DMS53 treated with DMSO at 0.1 percent for 48 hours (cell line): ENCODE measurements at regions not wholly inside any gene's neighbourhood (a gene's known extent, or its start where the extent isn't known, plus 50 kb on each side); places are given as distances from the start of the nearest gene placed in this dataset.
"Not testable (repeated sequence)": the region's sequence is repeated elsewhere in the genome, so short reads cannot be mapped to it uniquely, and the experiment has no call there.

Experiments
- DNase-seq: peaks from one replicate; lab custom pipeline; 2025; ENCODE audit not compliant: unreplicated experiment; lab: John Stamatoyannopoulos, UW

- no peak for DNase-seq
Measured at GRCh38 chr5:91998774-91999173, 615.7 kb upstream of the ARRDC3 start.

GRCh38 chr5:91983869-91984268 is 600.8 kb upstream of the ARRDC3 start:
- no peak for DNase-seq

DNA sequence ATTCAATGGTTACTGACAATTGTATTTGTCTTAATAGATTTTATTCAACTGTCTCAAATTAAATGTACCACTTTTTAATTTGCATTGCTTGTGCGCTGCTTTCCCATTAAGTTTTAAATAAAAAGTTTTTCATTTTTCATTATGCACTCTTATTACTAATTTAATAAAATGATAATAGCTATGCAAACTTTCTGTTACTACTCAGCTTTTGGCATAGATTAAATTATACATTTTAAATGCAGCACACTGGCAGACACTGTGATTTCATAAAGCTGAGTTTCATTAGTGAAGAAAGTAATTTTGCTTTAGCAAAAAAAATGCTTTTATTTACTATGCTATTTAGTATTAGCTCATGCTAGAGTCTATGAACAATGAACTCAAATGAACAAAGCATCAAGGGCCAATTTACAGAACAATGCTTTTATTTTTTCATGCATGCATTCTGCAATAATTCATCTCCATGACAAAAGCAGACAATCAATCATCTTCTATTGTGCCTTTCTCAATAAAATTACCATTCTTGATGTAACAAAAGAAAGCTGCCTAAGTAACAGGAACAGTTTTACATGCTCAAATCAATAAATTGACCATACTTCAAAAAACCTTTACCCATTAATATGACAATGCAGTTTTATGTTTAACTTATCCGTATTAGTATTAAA is 595.2 kb upstream of the ARRDC3 start:
- DNase-seq = no peak

GRCh38 chr5:91977579-91977978 is 594.5 kb upstream of the ARRDC3 start:
- no peak for DNase-seq

DNA sequence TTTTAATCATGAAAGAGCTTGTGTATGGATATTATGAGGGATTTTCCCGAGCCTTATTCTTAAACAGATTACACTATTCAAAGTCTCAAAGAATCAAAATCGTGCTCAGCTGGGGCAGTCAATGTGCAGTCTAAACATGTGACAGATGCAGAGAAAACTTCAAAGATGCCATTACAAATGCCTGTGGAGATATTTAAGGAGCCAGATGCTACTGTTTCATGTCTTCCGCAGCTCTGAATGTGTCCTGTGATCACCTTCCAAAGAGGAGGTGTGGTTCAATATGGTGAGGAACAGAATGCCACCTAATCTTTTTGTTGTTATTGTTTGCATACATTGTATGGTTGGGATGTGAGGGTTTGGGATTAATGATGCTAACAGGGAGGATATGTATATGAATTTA is 593.3 kb upstream of the ARRDC3 start:
- DNase-seq = no peak

- no peak for DNase-seq
Measured at GRCh38 chr5:91963166-91963565, 580.0 kb upstream of the ARRDC3 start.

DNA sequence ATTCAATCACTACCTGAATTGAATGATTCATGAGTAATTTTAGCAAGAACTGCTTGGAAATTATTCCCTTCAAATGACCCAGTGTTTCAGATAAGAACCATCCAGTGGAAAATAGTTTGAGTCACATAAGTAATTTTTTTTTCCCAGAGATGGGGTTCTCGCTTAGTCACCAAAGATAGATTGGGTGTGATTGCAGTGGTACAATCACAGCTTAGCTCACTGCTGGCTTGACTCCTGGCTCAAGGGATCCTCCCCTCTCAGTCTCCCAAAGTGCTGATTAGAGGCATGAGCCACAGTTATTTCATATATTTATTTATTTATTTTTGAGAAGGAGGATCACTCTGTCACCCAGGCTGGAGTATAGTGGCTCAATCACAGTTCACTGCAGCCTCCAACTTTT is 574.5 kb upstream of the ARRDC3 start:
- no peak for DNase-seq

GRCh38 chr5:91956738-91957137 is 573.6 kb upstream of the ARRDC3 start:
- DNase-seq = no peak

DNA sequence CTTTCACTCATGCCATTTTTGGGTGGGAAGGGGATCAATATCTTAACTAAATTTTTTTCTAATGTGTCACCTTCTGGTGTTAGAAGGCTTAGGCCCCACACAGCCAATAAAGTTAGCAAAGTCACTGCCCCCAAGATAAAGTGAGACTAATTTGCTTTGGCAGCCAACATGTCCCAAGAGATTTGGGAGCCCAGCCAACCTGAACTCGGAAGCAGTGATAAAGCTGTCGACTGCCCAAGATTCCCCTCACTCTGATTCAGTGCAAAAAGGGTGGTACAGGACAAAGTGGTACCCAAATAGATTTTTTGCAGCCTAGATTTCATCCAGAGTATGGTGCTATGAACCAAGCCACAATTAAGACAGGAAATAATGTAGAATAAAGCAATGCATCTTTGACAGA is 572.5 kb upstream of the ARRDC3 start:
- no peak for DNase-seq

GRCh38 chr5:91954136-91954535 is 571.0 kb upstream of the ARRDC3 start:
- DNase-seq = no peak

GRCh38 chr5:91950328-91950727 is 567.2 kb upstream of the ARRDC3 start:
- no peak for DNase-seq

- DNase-seq = no peak
Measured at GRCh38 chr5:91946870-91947269, 563.8 kb upstream of the ARRDC3 start.

- no peak for DNase-seq
Measured at GRCh38 chr5:91941588-91941987, 558.5 kb upstream of the ARRDC3 start.

GRCh38 chr5:91938441-91938840 is 555.3 kb upstream of the ARRDC3 start:
- no peak for DNase-seq

DNA sequence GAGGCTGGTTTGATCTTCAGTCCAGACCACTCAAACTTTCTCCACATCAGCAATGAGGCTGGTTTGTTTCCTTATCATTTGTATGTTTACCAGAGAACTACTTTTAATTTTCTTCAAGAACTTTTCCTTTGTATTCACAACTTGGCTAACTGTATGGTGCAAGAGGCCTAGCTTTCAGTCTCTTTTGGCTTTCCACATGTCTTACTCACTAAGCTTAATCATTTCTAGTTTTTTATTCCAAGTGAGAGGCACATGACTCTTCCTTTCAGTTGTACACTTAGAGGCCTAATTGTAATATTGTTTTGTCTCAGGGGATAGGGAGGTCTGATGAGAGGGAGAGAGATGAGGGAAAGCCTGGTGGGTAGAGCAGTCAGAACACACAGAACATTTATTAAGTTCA is 554.0 kb upstream of the ARRDC3 start:
- DNase-seq = no peak

DNA sequence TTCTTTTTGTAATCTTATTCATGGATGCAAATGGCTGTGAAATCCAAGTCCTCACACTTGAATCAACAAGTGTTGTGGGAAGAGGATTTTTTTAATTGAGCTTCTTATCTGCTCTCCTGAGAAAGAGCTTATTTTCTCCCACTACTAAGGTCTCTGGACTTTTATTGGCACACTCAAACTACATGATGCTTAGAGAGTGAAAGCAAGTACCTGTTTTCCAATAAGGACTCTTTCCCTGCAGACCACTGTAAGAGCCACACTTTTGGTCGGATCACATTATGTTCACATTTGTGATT is 546.4 kb upstream of the ARRDC3 start:
- no peak for DNase-seq

DNA sequence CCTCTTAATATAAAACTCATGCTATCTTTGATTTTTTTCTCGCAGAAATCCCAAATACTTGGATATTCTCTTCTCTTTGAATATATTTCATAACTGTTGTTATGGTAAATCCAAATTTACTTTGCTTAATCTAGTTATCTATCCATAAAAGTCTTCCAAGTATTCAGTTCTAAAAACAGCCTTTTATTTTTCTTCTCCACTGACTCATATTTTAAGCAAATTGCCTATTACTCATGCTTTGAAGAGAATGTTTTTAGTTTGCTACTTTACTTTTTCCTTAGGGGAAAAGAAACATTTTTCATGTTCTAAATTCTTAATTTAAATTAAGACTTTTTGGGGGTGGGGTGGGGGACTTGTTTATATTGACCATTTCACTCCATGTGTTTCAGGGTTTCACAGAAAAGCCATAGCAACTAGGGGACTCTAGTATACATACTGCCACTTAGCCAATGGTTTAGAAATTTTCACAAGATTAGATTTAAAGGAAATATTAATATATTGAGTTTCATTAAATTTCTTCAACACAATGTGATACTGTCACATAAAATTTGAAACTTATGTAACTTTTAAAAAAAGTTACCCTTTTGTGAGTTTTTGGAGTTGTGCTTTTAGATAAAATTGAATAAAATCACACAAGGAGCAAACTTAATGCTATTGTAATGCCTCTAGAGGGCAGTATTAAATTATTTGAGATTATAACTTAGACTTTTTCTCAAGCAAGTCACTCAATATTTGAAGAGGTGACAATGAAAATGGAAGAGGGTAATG is 545.8 kb upstream of the ARRDC3 start:
- peak; percentile 65 for DNase-seq

DNA sequence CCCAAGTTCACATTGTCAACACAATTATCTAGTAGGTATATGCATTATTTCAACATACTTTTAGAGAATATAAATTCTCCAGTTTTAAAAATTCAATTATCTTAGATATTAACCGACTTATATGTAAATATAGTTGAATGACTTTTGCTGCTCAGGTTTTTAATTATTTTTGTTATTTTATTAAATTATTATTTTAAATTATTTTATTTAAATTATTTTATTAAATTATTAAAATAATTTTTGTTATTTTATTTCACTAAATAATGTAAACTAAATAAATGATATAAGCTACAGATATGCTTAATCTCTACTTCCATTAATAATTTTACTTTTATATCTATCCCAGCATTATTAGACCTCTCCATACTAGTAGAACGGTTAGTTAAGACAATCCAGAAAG is 544.3 kb upstream of the ARRDC3 start:
- no peak for DNase-seq

DNA sequence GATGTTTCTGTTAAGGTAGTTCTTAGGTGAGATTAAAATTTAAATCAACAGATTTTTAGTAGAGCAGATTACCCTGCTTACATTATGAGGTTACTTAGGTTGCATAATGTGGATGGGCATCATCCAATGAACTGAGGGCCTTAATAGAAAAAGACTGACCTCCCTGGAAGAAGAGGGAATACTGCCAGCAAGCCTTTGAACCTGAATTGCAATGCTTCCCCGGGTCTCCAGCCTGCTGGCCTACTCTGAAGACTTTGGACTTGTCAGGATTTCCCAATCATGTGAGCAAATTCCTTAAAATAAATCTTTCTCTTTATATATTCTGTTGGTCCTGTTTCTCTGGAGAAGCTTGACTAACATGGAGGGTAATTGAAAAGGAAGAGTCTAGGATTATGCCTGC is 542.1 kb upstream of the ARRDC3 start:
- no peak for DNase-seq

DNA sequence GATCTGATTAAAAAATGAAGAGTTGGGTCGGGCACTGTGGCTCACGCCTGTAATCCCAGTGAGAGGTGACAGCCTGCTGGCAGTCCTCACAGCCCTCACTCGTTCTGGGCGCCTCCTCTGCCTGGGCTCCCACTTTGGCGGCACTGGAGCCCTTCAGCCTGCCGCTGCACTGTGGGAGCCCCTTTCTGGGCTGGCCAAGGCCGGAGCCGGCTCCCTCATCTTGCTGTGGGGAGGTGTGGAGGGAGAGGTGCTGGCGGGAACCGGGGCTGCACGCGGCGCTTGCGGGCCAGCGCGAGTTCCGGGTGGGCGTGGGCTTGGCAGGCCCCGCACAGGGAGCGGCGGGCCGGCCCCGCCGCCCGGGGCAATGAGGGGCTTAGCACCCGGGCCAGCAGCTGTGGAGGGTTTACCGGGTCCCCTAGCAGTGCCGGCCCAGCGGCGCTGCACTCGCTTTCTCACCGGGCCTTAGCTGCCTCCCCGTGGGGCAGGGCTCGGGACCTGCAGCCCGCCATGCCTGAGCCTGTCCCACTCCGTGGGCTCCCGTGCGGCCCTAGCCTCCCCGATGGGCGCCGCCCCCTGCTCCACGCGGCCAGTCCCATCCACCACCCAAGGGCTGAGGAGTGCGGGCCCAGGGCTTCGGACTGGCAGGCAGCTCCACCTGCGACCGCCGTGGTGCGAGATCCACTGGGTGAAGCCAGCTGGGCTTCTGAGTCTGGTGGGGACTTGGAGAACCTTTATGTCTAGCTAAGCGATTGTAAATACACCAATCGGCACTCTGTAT is 534.1 kb upstream of the ARRDC3 start:
- not testable (repeated sequence) for DNase-seq

DNA sequence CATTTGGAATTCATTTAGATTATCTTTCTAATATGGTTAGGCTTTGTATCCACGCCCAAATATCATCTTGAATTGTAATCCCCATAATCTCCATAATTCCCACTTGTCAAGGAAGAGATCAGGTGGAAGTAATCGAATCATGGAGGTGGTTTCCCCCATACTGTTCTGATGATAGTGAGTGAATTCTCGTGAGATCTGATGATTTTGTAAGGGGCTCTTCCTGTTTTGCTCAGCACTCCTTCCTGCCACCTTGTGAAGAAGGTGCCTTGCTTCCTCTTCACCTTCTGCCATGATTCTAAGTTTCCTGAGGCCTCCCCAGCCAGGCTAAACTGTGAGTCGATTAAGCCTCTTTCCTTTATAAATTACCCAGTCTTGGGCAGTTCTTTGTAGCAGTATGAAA is 527.5 kb upstream of the ARRDC3 start:
- no peak for DNase-seq

- DNase-seq = no peak
Measured at GRCh38 chr5:91910247-91910646, 527.1 kb upstream of the ARRDC3 start.
